Mucosa of descending colon (tissue), 3 donors: ENCODE measurements at regions not wholly inside any gene's neighbourhood (a gene's known extent, or its start where the extent isn't known, plus 50 kb on each side); places are given as distances from the start of the nearest gene placed in this dataset.
"Not testable (repeated sequence)": the region's sequence is repeated elsewhere in the genome, so short reads cannot be mapped to it uniquely, and the experiment has no call there.

Experiments used
- ATAC-seq: fragments of 200-7000 bp; cut with Tn5 transposase; one replicate; pipeline ENCODE4 v1.9.1; 2020; ENCODE audit warnings: mild to moderate bottlenecking, moderate library complexity
- DNase-seq, 3 donors: peaks; one replicate each; pipeline ENCODE4 v3.0.0-alpha.2; 2020
- H3K36me3 ChIP-seq: fragments of 200-600 bp; one replicate; pipeline ENCODE4 v1.8.0; 2021; ENCODE audit warnings: low read depth, mild to moderate bottlenecking
- H3K4me1 ChIP-seq: fragments of 200-600 bp; one replicate; pipeline ENCODE4 v1.8.0; 2021; ENCODE audit warnings: low read depth, mild to moderate bottlenecking
- H3K4me3 ChIP-seq: fragments of 200-600 bp; one replicate; pipeline ENCODE4 v1.8.0; 2021; ENCODE audit warnings: mild to moderate bottlenecking
- H3K9me3 ChIP-seq: fragments of 200-600 bp; one replicate; pipeline ENCODE4 v1.8.0; 2021; ENCODE audit warnings: mild to moderate bottlenecking
- CTCF ChIP-seq: fragments of 200-600 bp; IDR thresholded peaks from one replicate; pipeline ENCODE4 v1.8.0; 2022; ENCODE audit warnings: antibody characterized with exemption, mild to moderate bottlenecking
- intact Hi-C, 2 donors: fragments of 100-400 bp; cut with DNase I in 1 of 2; cut with micrococcal nuclease in 1 of 2; formaldehyde crosslinking; loops; one replicate each; pipeline versions ENCODE4 v1.11.0 to v1.11.1; 2022; cut with DNase I, micrococcal nuclease
- donor health status: DM: no; HTN: no; CAD: no; lungs with moderate emphysema.
- donor health status: DM: no; HTN: no; CAD: no.
- donor health status: DM: no; HTN: yes; CAD: no.

DNA sequence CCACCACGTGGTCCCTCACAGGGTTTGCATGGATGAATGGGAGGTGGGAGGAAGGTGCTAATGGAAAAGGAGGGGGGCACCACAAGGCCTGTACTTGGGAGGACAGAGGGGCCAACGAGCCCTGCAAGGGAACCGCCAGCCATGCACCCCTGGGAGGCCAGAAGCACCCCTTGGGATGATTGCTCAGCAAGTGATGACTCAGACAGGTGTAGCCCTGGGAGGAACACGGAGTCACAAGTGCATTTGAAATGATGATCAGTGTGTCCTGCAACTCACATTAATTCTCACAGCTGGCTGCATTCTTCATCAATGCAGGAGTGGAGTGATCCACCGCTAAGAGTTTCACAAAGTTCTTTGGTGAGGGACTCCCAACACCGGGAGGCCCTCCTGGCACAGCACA lies 82.8 kb upstream of the ZNF254 start:
- DNase-seq = no peak
- Histone ChIP-seq H3K36me3 (no peaks in the 10 kb centered on the region), H3K9me3 (peaks cover 41% of the 10 kb centered on the region), H3K4me3 (no peak overlapping the region), H3K4me1 (no peaks in the 10 kb centered on the region)
- intact Hi-C loops = no loop called here
- no peak for TF ChIP-seq CTCF
- no peak for ATAC-seq

GRCh38 chr19:24029941-24030636 lies 56.9 kb upstream of the ZNF254 start:
- Histone ChIP-seq H3K9me3 (no peaks in the 10 kb centered on the region), H3K36me3 (no peaks in the 10 kb centered on the region), H3K4me3 (no peak overlapping the region), H3K4me1 (peaks cover 8% of the 10 kb centered on the region)
- no peak for TF ChIP-seq CTCF
- intact Hi-C loops = no loop called here
- DNase-seq = no peak
- no peak for ATAC-seq

- H3K36me3 ChIP-seq = no peaks in the 10 kb centered on the region
- H3K9me3 ChIP-seq = no peaks in the 10 kb centered on the region
- ATAC-seq (no peak), DNase-seq (peak in 2 of 3 donors; percentile 16 to 37)
- peaks cover 19% of the 10 kb centered on the region for H3K4me1 ChIP-seq
- no peak overlapping the region for H3K4me3 ChIP-seq
- intact Hi-C loops = no loop called here
- TF ChIP-seq CTCF = no peak
These were observed 54.3 kb upstream of the ZNF254 start for GRCh38 chr19:24032651-24033050.

DNA sequence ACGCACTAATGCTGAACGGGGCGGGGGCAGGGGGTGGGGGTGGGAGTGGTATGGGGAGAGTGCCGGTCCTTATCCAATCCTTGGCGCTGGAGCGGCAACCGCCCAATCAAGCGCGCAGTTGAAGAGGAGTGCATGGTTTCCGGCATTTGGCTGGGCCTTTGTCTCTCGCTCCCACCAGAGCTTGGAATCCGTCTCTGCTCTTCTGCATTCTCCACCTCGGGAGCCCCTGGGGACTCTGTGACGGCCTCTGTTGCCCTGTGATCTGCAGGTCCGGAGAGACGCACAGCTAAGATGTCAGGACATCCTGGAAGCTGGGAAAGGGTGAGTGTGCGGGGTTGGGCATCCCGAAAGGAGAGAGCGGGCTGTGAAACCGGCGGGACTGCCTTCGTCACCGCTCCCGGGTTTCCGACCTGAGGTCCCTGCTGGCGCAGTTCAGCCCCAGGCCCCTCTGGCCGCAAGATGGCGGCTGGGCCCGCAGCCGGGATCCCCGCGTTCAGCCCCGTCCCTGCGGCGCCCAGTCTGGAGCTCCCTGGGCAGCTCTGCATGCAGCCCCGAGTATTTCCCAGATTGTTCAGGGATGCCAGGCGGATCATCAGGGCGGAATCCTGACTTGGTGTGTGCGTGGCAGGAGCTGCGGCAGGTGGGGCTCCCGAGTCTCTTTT lies 53.6 kb upstream of the ZNF254 start:
- H3K4me1 ChIP-seq = peaks cover 19% of the 10 kb centered on the region
- H3K36me3 ChIP-seq = no peaks in the 10 kb centered on the region
- TF ChIP-seq CTCF = no peak
- intact Hi-C loops = no loop called here
- peak overlapping the region; percentile 79 for H3K4me3 ChIP-seq
- peak; percentile 90 to 91 (median 90) for DNase-seq
- no peaks in the 10 kb centered on the region for H3K9me3 ChIP-seq
- peak; percentile 97 for ATAC-seq

- peak in 2 of 3 donors; percentile 68 to 69 for DNase-seq
- no peak for TF ChIP-seq CTCF
- H3K36me3 ChIP-seq = no peaks in the 10 kb centered on the region
- H3K4me3 ChIP-seq = peak overlapping the region; percentile 79
- peaks cover 19% of the 10 kb centered on the region for H3K4me1 ChIP-seq
- peak; percentile 75 for ATAC-seq
- intact Hi-C loops = no loop called here
- no peaks in the 10 kb centered on the region for H3K9me3 ChIP-seq
These were observed 53.0 kb upstream of the ZNF254 start for GRCh38 chr19:24033963-24034342.

DNA sequence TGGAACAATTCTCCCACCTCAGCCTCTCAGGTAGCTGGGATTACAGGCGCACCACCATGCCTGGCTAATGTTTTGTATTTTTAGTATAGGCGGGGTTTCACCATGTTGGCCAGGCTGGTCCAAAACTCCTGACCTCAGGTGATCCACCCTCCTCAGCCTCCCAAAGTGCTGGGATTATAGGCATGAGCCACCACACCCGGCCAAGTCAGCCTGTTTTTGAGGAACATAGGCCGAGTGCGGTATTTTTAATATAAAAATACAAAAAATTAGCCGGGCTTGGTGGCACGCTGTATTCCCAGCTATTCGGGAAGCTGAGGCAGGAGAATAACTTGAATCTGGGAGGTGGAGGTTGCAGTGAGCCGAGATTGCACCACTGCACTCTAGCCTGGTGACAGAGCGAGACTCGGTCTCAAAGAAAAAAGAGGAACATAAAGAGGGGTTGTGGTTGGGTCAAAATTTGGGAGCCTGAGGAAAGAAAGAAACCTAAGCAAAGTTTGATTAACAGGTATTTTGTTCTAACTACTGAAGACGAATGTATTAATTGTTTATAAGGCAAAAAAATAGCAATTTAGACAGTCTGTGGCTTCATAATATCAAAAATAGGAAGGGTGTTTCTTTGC lies 51.6 kb upstream of the ZNF254 start:
- H3K4me3 ChIP-seq, ATAC-seq, intact Hi-C loops, DNase-seq, H3K36me3 ChIP-seq, H3K9me3 ChIP-seq: not testable (repeated sequence)
- peaks cover 19% of the 10 kb centered on the region for H3K4me1 ChIP-seq
